SK-N-SH treated with all-trans-retinoic acid at 6 μM for 48 hours (cell line): ENCODE measurements at regions not wholly inside any gene's neighbourhood (a gene's known extent, or its start where the extent isn't known, plus 50 kb on each side); places are given as distances from the start of the nearest gene placed in this dataset.

Experiments
- BACH2 ChIP-seq: fragments of 250-450 bp; sonication (Bioruptor Pico); IDR thresholded peaks from 2 replicates; pipeline ENCODE4 v1.9.0; 2021; ENCODE audit warnings: mild to moderate bottlenecking, borderline replicate concordance
- ISL1 ChIP-seq: fragments of 250-450 bp; sonication (Bioruptor Pico); IDR thresholded peaks from 2 replicates; pipeline ENCODE4 v2.1.2; 2022; ENCODE audit warnings: mild to moderate bottlenecking, moderate library complexity
- RARB ChIP-seq: fragments of 250-450 bp; sonication (Bioruptor Pico); IDR thresholded peaks from 2 replicates; pipeline ENCODE4 v1.8.0; 2021; ENCODE audit warnings: mild to moderate bottlenecking, moderate library complexity
- SNAI2 ChIP-seq: fragments of 250-450 bp; sonication (Bioruptor Pico); IDR thresholded peaks from 2 replicates; pipeline ENCODE4 v1.5.0; 2020; ENCODE audit warnings: mild to moderate bottlenecking, moderate library complexity
- ZFP3 ChIP-seq: fragments of 250-450 bp; sonication (Bioruptor Pico); IDR thresholded peaks from 2 replicates; pipeline ENCODE4 v1.5.0; 2020; ENCODE audit warnings: mild to moderate bottlenecking, moderate library complexity
- ZFP30 ChIP-seq: fragments of 450-650 bp; formaldehyde crosslinking; IDR thresholded peaks from 2 replicates; pipeline ENCODE4 v1.5.0; 2022; ENCODE audit warnings: mild to moderate bottlenecking, moderate library complexity

DNA sequence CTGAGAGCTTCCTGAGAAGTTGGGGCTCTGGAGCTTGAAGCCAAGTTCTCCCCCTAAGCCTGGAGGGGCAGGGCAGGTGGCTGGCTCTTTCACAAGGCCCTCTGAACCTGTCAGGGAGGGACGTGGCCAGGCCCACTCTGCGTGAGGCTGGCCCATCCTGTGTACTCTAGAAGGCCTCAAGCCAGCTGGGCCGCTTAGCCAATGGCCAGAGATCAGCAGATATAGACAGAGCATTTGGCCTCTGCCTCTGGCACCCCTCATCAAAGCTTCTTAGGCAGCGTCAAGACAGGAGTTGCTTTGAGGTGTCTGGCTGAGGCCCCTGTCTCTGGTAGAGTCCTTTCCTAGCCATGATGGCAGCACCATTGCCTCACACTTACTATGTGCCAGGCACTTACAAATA, 105.6 kb downstream of the FGF18 start:
- TF ChIP-seq SNAI2 (CRISPR knock-in tag) (no peak), RARB (no peak), ZFP3 (CRISPR knock-in tag) (no peak), ZFP30 (no peak), ISL1 (CRISPR knock-in tag) (no peak), BACH2 (no peak)
